ENCODE measurements at regions not wholly inside any gene's neighbourhood (a gene's known extent, or its start where the extent isn't known, plus 50 kb on each side); places are given as distances from the start of the nearest gene placed in this dataset.

GRCh38 chr9:80557256-80557655, 985.5 kb downstream of the TLE4 start (continued):
- TF ChIP-seq MEF2B (IDR thresholded peaks at IDR 0.05; ENCODE audit: partially characterized antibody, poor library complexity, severe bottlenecking), result no peak
- TF ChIP-seq TCF7 (IDR thresholded peaks at IDR 0.05; ENCODE audit: borderline replicate concordance), result no peak
- no peak for TF ChIP-seq POLR2A (IDR thresholded peaks at IDR 0.05; ENCODE audit: low read depth, low read length)
- TF ChIP-seq PML (IDR thresholded peaks at IDR 0.05; ENCODE audit: low read length), result no peak
- TF ChIP-seq ZNF592 (IDR thresholded peaks at IDR 0.05), result no peak
- TF ChIP-seq SIX5 (IDR thresholded peaks at IDR 0.05; ENCODE audit: low read depth, low read length, severe bottlenecking), result no peak
- no peak for TF ChIP-seq HSF1 (IDR thresholded peaks at IDR 0.05; ENCODE audit: low read depth, low read length)
- TF ChIP-seq CHD4 (IDR thresholded peaks at IDR 0.05), result no peak
- TF ChIP-seq GATAD2B (conservative IDR thresholded peaks at IDR 0.05; ENCODE audit: low read depth), result no peak
- TF ChIP-seq NBN (IDR thresholded peaks at IDR 0.05), result no peak
- TF ChIP-seq ZBTB4 (CRISPR knock-in tag; IDR thresholded peaks at IDR 0.05), result no peak
- TF ChIP-seq CBFB (IDR thresholded peaks at IDR 0.05; ENCODE audit: low read depth), result no peak
- TF ChIP-seq E4F1 (IDR thresholded peaks at IDR 0.05; ENCODE audit: borderline replicate concordance, partially characterized antibody), result no peak

Measured in GM12878 (cell line).